Fibroblast of peridontal ligament (primary cell): ENCODE measurements at regions not wholly inside any gene's neighbourhood (a gene's known extent, or its start where the extent isn't known, plus 50 kb on each side); places are given as distances from the start of the nearest gene placed in this dataset.

Source experiments
- DNase-seq: peaks from one replicate; pipeline ENCODE4 v3.0.0-alpha.2; 2010; ENCODE audit errors: extremely low read depth

DNA sequence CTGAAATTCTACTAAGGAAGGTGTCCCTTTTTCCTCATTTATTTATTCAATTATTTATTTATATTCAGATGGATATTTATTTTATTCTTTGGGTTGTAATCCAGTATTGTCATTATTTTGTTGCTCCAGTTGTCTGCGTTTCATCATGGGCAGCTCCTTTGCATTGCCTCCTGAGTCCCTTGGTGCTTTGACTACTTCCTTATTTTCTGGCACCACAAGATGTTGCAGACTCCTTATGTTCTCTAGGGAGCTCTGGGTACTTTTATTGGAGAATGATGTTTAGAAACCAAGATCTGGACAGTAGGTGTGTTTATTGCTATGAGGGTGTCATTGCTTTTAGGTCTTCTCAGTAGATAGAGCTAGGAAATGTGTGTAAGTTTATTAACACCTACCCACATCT is 59.9 kb upstream of the ERRFI1 start:
- DNase-seq: no peak

DNA sequence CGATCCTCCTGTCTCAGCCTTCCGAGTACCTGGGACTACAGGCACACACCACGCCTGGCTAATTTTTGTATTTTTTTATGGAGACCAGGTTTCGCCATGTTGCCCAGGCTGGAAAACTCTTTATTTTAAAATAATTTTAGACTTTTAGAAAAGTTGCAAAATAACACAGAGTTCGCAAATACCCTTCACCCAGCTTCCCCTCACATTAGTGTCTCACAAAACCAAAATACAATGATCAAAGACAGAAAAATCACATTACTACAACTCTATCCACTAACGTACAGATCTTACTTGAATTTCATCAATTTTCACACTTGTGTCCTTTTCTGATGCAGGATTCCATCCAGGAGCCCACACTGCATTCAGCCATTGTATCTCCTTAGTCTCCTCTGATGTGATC is 58.8 kb upstream of the ERRFI1 start:
- DNase-seq: no peak

DNA sequence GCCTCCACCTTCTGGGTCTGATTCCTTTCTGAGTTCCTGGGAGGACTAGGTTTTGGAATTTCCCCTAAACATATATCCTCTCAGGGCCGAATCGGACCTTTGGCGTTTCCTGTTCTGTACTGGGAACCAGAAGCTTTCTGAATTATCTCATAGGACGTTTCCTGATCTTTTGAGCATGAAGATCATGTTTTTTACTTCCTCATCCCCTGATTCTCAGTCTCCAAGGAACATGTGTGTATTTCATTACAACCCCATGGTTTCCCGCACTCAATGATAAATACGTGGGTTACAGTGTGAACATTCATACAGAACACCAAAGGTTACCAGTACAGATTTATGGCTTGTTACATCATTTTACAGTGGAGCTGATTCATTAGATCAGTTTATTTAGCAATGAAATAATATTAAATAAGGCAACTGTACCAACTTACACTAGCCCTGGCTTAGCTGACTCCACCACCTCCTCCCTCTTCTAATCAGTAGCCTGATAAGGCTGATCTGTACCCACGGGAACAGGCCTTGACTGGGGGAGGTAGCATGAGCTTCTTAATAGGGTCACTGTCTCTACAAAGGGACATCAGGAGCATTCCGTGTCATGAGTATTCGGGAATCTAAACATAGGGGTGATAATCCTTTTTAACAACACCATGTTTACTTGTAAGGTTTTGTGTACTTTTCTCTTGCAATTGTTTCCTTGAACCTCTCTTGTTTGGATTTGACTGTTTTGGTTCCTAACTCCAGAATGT is 57.8 kb upstream of the ERRFI1 start:
- peak; percentile 70 for DNase-seq

DNA sequence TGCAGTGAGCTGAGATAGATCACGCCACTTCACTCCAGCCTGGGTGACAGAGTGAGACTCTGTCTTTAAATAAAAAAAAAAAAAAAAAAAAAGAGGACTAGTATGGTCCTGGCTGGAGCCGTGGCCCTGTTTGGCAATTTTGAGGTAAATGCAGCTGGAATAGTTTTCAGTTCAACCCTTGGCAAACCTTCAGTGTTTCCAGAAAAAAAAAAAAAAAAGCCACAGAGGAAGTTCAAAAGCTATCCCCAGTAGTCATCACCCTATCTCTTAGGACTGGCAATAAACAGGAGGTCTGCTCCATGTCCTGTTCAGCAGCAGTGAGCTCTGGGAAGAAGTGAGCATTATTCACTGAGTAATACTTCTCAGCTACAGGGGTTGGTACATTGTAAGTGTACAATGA is 56.8 kb upstream of the ERRFI1 start:
- peak; percentile 88 for DNase-seq

DNA sequence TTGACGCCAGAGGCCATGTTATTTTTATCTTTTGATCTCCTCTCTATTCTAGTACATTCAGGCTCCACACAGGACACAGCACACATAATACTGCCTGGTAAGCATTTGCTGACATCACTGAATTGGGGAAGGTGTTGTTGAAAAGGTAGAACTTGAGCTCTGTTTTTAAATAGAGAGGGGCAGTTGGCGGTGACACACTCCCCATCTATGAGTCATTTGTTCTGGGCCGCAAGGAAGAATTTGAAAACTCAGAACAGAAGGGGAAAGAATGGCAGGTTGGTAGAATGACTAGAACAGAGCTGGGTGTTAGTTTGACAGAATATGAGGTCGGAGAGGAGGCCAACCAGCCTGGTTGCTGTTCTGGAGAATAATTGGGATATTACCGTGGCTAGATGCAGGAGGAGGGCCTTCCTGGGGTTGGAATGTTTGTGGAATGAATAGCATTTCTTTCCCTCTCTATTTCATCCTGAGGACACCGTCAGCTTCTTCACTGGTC is 52.1 kb upstream of the ERRFI1 start:
- DNase-seq: peak; percentile 54

DNA sequence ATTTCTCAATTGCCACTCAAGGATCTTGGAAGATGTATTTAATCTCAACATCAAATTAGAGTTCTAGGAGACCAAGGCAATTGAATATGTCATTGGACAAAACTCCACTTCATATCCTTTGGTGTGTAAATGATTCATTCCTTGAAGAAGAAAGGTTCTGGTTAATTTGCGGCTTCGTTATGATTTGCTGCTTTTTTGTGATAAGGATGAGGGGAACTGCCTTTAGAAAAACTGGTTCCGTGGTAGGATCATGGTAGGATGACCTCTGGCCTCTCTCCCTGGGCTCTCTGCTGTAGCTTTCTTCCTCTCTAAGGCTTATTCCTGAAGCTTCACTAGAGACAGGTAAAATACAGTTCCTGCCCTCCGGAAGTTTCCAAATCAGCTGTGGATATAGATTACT is 51.5 kb upstream of the ERRFI1 start:
- DNase-seq: no peak

DNA sequence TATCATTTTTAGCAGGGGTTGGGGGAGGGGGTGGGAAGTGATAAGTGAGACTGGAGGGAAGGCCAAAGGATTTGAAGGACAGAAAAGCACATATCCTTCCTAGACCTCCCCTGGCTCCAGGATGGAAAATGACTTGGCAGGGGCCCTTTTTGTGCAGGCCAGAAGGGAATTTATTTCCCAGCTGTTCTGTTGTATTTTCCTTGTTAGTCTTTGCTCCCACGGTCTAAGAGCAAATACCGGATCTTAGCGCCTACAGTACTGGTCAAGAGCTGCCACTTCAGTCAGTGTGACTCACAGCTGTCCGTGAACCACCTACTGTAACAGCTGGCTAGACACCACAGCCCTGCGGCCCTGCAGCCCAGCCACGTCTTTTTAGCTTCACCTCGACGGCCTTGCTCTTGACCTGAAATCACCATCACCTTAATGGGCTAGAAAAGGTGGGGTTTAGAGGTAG is 51.0 kb upstream of the ERRFI1 start:
- DNase-seq: peak; percentile 84

DNA sequence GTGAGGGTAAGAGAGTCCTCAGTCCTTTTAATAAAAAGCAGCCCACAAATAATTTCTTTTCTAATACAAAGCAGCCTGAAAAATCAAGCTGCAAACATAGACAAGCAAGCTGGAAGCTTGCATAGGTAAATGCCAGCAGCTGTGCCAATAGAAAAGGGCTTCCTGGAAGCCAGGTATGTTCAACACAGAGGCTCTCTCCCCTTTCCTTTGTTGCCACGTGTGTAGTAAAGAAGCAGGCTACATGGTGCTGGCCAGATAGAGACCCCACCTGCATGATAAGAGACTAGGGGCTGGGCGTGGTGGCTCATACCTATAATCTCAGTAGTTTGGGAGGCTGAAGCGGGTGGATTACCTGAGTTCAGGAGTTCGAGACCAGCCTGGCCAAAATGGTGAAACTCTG is 50.1 kb upstream of the ERRFI1 start:
- no peak for DNase-seq
